Cardiac fibroblast (primary cell): ENCODE measurements at regions not wholly inside any gene's neighbourhood (a gene's known extent, or its start where the extent isn't known, plus 50 kb on each side); places are given as distances from the start of the nearest gene placed in this dataset.
"Not testable (repeated sequence)": the region's sequence is repeated elsewhere in the genome, so short reads cannot be mapped to it uniquely, and the experiment has no call there.

Source experiments
- DNase-seq, 2 donors: peaks; one replicate each; pipeline versions ENCODE4 v3.0.0 to v3.0.0-alpha.2; 2010; ENCODE audit warnings: low read depth in 2 of 2
- H3K4me3 ChIP-seq, 2 donors: replicated peaks in 1 of 2; 1 replicate in 1 of 2; 2 replicates in 1 of 2; pipeline ENCODE4 v1.5.1; 2011; ENCODE audit warnings: low read depth in 2 of 2, low read length in 2 of 2, mild to moderate bottlenecking in 2 of 2, moderate library complexity in 1 of 2
- TF ChIP-seq, protein P1 (sequence below): IDR thresholded peaks from one replicate; pipeline ENCODE4 v1.5.1; 2011; ENCODE audit warnings: low read depth, mild to moderate bottlenecking, low read length, inconsistent platforms

DNA sequence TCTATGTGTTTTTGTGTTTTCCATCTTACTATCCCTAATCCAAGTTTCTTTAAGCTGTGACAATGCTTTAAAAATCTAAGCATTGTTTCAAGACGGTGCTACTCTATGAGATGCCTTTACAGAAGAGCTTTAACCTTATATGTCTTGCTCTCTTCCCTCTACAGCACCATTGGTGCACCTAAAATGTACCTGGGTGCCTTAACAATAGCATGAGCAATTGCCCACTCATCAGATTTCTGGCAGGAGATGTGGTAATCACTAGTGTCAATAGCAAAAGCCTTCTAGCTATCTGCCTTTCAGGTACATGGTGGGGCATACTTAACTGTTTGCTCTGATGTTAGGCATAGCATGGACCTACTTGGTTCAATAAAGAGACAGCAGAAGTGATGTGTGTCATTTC is 222.3 kb upstream of the KIF2A start:
- H3K4me3 ChIP-seq, result no peak overlapping the region
- DNase-seq, result no peak
- TF ChIP-seq, protein P1, sequence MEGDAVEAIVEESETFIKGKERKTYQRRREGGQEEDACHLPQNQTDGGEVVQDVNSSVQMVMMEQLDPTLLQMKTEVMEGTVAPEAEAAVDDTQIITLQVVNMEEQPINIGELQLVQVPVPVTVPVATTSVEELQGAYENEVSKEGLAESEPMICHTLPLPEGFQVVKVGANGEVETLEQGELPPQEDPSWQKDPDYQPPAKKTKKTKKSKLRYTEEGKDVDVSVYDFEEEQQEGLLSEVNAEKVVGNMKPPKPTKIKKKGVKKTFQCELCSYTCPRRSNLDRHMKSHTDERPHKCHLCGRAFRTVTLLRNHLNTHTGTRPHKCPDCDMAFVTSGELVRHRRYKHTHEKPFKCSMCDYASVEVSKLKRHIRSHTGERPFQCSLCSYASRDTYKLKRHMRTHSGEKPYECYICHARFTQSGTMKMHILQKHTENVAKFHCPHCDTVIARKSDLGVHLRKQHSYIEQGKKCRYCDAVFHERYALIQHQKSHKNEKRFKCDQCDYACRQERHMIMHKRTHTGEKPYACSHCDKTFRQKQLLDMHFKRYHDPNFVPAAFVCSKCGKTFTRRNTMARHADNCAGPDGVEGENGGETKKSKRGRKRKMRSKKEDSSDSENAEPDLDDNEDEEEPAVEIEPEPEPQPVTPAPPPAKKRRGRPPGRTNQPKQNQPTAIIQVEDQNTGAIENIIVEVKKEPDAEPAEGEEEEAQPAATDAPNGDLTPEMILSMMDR, result no peak

DNA sequence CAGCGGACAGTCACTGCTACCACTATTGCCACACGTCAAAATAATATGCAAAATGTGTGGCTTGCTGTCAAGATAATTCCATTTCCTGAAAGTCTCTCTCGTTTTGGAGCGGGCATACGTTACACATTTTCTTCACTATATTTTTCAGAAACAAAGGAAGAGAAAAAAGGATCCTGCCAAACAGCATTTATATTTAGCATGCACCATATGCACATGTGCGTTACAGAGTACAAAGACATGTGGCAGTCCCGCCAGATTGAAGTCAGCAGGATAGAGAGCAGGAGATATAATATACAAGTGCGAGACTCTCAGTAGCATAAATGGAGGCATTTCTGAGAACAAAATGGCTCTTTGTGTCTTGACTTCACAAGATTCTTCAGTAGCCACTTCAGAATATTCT is 221.6 kb upstream of the KIF2A start:
- DNase-seq, result no peak
- TF ChIP-seq, protein P1, result no peak
- no peak overlapping the region for H3K4me3 ChIP-seq

DNA sequence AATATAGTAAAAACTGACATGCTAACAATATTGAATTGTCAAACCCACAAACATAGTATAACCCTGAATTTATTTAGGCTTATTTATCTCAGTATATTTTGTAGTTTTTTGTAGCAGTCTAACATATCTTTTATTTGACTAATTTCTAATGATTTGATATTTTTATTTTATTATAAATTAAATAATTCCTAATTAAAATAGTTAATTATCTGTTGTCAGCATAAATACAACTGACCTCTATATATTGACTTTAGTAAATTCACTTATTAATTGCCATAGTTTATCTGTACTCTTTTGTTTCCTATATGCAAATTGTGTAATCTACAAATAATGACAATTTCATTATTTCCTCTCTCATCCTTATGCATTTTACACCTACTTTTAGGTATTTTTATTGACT is 215.1 kb upstream of the KIF2A start:
- no peak overlapping the region for H3K4me3 ChIP-seq
- DNase-seq, result no peak
- TF ChIP-seq, protein P1, result no peak

DNA sequence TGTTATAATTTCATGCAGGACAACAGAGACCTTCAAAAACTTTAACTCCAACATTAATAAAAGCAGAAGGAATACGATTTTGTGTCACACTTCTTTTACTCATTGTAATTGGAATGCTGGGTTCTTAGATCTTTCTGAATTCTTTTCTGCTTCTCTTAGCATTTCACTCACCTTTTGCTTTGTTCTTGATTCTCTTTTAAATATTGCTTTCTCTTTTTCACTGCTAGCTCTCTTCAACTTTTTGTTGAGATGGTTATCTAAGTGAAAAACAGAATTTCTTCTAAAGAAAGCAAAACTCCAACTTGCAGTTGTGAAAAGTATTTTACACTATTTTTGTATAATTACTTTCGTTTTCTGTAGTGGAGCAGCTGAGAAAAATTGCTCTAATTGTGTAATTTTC is 212.6 kb upstream of the KIF2A start:
- TF ChIP-seq, protein P1, result no peak
- no peak for DNase-seq
- no peak overlapping the region for H3K4me3 ChIP-seq

DNA sequence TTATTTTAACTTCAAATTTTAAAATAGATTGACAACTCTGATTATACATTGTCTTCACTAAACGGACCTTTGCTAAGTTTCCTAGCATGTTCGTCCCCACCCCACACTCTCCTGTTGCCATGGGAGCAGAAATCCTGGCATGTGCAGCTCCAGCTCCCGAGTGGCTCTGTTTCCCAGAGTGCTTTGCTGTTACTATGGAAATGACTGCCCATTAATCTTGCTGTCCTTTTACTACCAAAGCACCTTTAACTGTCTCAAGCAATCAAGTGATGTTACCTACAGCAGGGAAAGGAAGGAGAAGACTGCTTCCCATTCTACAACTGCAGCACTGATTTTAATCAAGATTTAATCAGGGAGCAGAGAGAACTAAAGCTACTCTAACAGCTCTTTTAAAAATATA is 212.0 kb upstream of the KIF2A start:
- peak in 1 of 2 donors; percentile 5 for DNase-seq
- H3K4me3 ChIP-seq, result no peak overlapping the region
- TF ChIP-seq, protein P1, result no peak

DNA sequence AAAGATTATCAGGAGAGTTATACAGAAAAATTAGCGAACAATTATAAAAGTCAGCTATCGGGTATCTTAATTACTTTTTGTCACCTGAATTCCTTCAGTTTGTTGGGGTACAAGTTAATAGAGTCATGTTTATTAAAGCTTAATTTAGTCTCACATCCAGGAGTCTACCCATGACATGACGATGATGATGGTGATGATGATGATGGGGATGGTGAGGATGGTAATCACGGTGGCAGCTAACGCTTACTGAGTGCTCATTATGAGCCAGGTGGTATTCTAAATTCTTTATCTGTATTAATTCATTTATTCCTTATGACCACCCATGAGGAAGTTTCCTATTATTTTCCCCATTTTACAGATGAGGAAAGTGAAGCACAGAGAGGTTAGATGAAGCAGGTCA is 208.6 kb upstream of the KIF2A start:
- TF ChIP-seq, protein P1, result no peak

DNA sequence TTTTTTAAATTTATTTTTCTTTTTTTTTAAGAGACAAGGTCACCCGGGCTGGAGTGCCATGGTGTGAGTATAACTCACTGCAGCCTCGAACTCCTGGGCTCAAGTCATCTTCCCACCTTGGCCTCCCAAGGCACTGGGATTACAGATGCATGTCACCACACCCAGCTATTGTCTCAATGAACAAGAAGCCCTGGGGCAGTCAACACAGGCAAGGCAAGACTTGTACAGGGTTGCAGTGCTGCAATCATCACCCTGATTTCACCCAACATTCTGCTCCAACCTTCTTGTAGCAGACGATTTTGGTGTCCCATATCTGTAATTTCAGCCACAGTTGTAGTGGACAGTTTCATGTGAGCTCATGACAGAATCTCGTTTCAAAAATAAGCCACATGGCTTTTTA is 205.8 kb upstream of the KIF2A start:
- DNase-seq, result no peak
- no peak overlapping the region for H3K4me3 ChIP-seq
- TF ChIP-seq, protein P1, result no peak

More for the DNA sequence above, 208.6 kb upstream of the KIF2A start:
- H3K4me3 ChIP-seq, result no peak overlapping the region
- no peak for DNase-seq

DNA sequence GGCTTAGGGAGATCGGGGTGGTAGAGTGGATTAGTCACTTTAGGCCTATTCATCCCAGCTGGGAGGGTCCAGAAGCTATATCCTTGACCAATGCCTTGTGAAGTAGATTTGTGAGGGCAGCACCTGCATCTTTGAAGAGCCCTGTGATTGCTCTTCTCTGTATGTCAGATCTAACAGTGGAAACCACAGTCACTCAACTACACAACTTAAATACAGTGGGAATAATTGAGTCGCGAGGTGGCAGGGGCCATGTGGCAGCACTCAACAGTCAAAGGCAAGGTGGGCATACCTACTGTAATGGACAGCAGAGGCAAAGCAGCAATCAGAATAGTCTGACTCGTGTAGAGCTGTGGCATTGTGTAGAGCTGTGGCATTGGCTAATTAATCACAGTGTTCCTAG is 202.1 kb upstream of the KIF2A start:
- H3K4me3 ChIP-seq, DNase-seq: not testable (repeated sequence)
